Endometrial microvascular endothelial cells (primary cell): ENCODE measurements at regions not wholly inside any gene's neighbourhood (a gene's known extent, or its start where the extent isn't known, plus 50 kb on each side); places are given as distances from the start of the nearest gene placed in this dataset.

ENCODE experiments used
- in situ Hi-C: cut with HindIII; loops from 2 replicates; pipeline ENCODE4 v1.10.0; 2017; ENCODE audit warnings: low sequenced_read_pairs, low pct_unique_long_range_greater_than_20kb; ENCODE audit errors: inconsistent ontology term

DNA sequence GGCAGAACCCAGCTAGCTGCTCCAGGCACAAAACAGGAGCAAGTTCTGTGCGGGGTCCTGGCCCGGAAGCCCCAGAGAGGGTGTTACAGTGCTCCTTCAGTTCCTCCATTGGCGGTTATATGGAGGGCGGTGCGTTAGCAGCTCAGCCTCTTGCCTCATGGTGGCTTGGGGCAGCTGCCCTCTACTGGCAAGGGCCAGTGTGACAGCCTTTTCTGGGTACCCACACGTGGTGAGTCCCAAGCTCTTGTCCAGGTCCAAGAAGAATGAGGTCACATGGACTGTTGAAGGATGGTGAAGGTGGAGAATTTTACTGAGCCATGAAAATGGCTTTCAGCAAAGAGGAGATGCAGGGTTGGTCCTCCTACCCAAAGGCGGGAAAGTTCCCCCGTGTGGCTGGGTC, 100.5 kb downstream of the WT1 start:
- in situ Hi-C loops, result no loop called here
